GM18867 (cell line): ENCODE measurements at regions not wholly inside any gene's neighbourhood (a gene's known extent, or its start where the extent isn't known, plus 50 kb on each side); places are given as distances from the start of the nearest gene placed in this dataset.

Experiments used
- ATAC-seq: cut with Tn5 transposase; IDR thresholded peaks from one replicate; pipeline ENCODE4 v1.9.1; 2021; ENCODE audit warnings: mild to moderate bottlenecking, moderate library complexity; ENCODE audit not compliant: unreplicated experiment

GRCh38 chr20:51079488-51079887 lies 56.6 kb upstream of the KCNG1 start:
- ATAC-seq = no peak

- no peak for ATAC-seq
These were observed 54.8 kb upstream of the KCNG1 start for GRCh38 chr20:51077686-51078060.

- no peak for ATAC-seq
These were observed 54.1 kb upstream of the KCNG1 start for GRCh38 chr20:51076786-51077685.

GRCh38 chr20:51074062-51074461 lies 51.2 kb upstream of the KCNG1 start:
- no peak for ATAC-seq
